Activated CD8-positive, alpha-beta memory T cell treated with anti-CD3 and anti-CD28 coated beads, Interleukin-2, amount 50 U/mL, for 4 hours (primary cell): ENCODE measurements at regions not wholly inside any gene's neighbourhood (a gene's known extent, or its start where the extent isn't known, plus 50 kb on each side); places are given as distances from the start of the nearest gene placed in this dataset.

Experiments used
- DNase-seq: peaks from one replicate; pipeline ENCODE4 v3.0.0-alpha.2; 2020

DNA sequence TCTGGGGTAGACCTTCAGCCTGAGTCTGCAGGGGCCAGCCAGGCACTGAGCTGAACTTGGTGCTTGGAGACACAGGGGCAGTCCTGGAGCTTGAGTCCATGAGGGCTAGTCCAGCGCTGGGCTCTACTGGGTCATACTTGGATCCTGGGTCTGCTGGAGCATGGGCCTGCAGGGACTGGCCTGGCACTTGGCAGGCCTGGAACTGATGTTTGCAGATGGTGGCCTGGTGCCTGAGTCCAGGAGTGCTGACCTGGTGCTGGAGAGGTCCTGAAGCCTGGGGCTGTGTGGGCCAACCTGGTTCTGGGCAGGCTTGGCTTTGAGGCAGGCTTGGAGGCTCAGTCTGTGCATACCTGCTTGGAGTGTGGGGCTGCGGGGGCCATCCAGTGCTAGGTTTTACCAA is 143.4 kb upstream of the DSCAM start:
- no peak for DNase-seq

DNA sequence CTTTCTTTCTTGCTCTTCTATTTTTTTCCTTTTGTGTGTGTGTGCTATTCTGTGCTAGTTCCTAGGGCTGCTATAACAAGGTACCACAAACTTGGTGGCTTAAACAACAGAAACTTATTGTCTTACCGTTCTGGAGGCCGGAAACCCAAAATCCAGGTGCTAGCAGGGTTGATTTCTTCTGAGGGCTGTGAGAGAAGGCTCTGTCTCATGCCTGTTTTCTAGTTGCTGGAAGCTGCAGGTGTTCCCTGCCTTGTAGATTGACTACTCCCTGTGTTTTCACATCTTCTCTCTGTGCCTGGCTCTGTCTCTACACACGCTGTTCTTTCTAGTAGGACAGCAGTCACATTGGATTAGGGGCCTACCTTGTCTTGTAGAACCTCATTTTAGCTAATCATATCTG is 150.9 kb upstream of the DSCAM start:
- DNase-seq: no peak

DNA sequence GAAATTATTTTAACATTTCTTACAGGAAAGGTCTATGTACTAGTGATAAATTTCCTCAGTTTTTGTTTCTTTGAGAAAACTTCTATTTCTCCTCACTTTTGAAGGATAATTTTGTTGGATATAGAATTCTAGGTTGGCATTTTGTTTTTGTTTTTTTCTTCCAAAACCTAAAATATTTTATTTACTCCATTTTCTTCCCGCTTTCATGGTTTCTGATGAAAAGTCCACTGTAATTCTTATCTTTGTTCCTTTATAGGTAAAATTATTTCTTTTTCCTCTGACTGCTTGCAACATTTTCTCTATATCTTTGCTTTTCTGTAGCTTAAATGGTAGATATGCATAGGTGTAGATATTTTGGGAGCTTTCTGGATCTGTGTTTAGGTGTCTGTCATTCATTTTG is 153.9 kb upstream of the DSCAM start:
- no peak for DNase-seq

DNA sequence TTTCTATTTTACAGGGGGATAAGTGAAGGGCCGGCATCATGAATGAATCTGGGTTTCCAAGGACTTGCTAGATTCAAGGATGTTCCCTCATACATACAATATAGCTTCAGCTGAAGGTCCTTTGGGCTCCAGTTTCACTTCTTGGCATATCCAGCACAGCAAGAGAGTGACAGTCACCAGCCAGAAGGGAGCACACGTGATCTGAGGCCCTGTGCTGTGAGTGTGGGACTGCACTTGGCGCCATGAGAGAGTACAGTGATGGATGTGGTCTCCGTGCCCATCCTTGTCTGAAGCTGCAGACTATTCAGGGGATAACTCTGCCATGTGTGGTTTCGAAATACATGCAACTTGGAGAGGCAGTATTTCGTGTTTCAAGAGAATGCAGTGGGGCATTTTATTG is 159.7 kb upstream of the DSCAM start:
- no peak for DNase-seq

DNA sequence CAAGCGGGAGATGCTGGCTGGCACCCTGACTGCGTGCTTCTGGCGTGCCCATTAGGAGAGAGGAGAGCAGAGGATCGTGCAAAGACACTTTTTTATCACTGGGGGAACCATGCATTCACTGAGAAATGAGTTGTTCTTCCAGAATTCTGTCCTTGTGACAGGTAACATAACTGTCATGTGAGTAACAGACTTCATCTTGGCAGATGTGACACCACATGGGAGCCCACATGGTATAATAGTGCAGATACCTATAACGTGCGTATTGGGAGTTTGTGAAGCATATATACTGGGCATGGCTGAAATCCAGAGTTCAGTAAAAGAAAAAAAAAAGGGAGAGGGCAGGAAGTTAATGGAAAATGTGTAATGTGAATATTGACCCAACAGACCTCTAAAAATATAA is 159.6 kb upstream of the BACE2 start:
- no peak for DNase-seq

DNA sequence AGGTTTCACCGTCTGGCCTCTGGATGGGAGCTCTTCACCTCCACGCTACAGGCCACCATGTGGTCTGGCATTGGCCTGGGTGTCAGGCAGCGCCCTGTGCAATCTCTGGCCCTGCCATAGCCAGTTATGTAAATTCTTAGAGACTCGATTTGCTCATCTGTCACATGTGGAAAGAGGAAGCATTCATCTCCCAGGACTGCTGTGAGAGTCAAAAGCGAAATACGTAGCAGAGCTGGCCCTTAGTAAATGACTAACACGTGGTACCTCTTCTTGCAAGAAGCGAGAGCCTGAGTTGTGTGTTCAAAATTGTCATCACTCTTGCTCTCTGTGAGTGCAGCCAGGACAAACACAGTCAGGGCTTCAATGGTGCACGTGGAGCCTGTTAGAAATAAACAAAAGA is 159.0 kb upstream of the BACE2 start:
- no peak for DNase-seq

DNA sequence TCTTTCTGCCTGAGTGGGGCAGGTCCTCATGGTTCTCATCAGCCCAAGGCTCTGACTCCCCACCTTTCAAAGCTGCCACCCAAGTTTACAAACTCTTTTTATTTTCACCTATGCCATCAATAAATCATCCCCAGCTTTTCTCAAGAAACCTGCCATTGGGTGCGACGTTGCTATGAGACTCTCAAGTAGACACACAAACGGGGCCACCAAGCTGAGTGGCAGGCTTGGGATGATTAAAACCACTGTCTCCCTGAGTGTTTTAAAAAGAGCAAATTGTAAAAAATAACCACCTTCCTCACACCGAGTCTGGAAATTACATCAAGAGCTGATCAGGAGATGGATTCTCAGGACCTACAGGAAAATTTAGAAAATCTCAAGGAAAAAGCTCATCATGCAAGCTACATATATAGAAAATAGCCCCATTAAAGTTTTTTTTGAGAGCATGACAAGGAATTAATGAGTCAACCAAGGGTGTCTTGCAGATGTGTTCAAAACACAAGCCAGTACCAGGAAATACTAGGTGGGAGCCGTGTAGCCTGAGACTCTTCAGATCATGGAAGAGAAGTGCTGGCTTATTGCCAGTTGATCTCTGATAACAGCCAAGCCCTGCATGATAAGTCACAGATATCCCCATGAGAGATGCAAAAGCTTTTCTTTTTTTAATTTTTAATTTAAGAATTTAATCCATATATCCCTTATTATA is 158.4 kb upstream of the BACE2 start:
- no peak for DNase-seq

DNA sequence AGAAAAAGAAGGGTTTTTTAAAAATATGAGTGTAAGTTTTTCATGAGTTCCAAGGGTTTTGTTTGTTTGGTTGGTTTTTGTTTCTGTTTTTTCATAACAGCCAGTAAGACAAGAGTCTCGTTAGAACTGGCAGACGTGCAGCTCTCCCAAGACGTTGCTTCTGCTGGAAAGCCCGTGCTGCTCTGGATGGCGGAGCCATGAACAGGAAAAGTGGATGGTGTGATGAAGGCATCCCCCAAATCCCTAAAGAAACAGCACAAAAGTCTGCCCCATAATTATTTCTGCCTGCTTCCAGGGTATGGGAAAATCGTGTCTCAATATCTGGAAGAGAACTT is 157.9 kb upstream of the BACE2 start:
- DNase-seq: no peak

DNA sequence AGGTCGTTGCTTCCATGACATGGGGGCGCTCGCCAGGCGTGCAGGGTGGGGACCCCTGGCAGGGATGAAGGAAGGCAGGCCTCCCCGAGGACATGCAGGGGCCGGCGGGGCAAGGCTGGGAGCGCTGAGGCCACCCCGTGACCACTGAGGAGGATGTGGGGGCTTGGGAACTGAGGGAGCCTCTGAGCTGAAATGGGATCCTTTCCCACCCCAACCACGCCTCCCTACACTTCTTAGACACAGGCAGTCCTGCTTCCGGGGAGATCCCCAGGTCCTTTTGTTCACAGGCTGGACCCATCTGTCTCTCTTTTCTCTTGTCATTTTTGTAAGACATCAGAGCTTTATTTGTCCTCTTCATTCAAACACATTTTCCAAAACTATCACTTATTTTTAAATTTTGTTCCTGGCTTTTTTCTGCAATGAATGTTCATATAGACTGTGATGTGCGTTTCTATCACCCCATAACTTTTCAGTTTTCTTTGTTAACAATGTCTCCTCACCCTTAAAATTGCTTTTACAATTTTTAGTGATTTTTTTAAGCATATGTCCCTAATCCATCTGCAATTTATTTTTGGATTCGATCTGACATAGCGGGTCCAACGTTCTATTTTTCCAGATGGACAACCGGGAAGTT is 156.7 kb upstream of the BACE2 start:
- DNase-seq: no peak

DNA sequence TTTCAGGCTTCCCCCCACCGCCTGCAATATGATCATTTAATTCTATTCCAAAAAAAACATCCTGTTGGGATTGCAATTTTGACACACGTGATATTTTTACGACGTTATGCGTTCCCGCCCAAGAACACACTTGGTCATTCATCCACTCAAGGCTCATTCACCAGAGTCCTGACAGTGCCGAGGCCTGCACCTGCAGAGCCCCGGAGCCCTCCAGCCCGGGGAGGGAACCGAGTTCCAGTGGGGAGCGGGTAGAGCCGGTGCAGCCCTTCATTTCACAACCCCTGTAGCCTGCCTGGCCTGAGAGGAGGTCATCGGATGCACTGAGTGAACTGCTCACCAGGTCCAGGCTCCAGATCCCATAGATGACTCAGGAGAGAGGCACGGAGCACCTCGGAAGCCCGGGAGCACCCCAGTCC is 156.0 kb upstream of the BACE2 start:
- DNase-seq: no peak

DNA sequence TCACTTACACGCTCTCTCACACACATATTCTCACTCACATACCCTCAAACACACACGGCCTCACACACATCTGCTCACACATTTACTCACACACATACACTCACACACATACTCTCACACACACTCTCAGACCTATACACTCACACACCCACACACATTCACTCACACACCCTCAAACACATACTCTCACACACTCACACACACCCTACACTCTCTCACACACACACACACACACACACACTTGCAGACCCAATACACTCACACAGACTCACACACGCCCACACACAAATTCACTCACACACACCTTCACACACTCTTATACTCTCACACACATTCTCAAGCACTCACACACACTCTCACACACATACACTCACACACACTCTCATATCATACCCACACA is 155.5 kb upstream of the BACE2 start:
- no peak for DNase-seq

DNA sequence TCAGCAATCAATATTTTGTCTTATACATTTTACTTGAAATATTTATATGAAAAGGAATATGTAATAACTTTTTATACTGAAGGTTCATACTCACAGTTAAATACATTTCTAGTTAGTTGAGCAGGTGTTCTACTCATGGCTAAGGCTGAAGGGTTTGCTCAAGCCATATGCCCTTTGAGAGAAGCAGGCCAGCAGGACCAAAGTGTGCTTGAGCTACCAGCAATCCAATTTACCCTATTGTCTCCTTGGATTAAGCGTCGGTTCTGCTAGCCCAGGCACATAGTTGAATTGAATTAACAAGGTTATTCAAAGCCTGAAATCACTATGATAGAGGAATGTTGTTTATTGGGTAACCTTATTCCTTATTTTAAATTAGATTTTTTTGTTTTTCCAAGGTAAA is 151.5 kb upstream of the BACE2 start:
- DNase-seq: no peak

DNA sequence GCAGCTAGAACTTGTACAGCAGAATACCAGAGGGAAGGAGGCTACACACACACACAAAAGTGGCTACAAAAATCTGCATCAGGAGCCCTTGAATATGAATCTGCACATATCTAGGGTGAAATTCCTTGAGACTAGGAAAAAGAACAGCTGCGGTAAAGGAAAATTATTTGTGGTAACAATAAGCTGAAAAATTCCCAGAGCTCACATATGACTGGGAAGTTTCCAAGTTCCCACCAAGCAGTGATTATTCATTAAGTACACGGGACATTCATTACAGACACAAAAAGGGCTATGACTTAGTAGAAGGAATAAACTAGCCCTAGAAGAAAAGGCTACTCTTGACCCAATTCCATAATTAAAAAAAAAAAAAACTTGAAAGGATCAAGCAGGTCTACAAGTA is 149.5 kb upstream of the BACE2 start:
- DNase-seq: no peak

DNA sequence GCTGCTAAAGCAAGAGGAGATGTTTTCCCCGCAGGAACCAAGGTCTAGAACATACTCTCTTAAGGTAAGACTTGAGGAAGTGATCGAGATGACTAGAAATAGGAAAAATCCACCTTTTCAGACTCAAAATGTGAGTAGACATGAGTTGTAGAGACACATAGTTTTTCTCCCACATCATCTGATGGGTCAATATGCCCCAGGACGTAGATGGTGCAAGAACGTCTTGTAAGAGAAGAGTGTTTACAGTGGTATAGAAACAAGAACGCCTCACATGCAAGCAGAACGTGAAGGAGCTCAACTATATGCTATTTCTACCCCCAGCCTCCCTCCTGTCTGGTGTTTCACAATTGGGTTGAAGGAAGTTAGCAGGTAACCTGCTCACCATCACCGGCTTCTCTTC is 144.0 kb upstream of the BACE2 start:
- DNase-seq: no peak

DNA sequence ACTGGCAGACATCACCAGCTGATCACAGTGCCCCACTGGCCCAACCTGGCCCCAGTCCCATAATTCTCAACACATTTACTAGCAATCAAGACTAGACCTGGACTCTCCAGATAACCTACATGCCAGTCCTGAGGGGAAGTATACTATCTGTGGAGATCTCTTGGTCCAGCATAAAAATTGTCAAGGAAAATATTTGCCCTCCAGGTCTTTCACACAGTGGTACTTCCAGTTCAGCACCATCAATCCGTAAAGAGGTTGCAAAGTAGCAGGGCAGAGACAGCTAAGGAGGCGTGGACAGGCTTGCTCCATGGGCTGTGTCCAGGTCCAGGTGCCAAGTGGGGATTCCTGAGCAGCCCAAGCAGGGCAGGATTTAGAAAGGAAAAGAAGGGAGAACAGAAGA is 143.6 kb upstream of the BACE2 start:
- no peak for DNase-seq

DNA sequence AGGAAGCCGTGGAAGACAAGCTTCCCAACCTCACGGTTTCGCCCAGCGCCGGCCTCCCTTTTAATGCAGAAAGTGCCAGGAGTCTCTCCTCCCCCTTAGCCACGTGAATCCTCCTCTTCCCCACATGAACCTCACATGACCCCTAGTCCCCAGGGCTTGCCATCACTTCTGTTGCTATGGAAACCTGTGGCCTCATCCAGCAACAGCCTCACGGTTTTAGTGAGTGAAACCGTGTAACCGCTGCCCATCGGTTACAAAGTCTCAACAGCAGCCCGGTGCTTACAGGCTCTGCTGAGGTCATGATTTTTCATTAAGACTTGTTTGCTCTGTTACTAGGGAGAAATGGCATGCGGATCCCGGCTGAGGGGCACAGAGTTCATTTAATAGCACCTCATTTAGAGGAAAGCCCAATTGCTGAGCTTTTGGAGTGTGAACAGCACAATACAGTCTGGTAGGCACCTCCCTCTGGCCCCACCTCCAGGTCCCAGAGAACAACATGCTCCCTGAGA is 143.2 kb upstream of the BACE2 start:
- no peak for DNase-seq

DNA sequence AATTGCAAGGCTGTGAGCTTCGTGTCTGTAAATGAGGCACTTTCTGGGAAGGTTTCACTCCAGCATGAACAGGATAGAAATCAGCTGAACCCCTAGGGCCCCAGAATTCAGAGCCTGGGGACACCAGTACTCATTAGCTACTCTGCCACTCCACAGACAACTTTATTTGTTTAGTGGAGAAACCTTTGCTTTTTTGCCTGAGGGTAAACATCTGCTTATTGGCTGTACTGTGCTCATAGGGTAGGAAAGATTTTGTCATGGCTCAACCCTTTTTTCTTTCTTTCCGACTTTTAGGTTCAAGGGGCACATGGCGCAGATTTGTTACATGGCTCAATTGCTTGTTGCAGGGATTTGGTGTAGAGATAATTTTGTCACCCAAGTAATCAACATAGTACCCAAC is 138.4 kb upstream of the BACE2 start:
- DNase-seq: no peak

DNA sequence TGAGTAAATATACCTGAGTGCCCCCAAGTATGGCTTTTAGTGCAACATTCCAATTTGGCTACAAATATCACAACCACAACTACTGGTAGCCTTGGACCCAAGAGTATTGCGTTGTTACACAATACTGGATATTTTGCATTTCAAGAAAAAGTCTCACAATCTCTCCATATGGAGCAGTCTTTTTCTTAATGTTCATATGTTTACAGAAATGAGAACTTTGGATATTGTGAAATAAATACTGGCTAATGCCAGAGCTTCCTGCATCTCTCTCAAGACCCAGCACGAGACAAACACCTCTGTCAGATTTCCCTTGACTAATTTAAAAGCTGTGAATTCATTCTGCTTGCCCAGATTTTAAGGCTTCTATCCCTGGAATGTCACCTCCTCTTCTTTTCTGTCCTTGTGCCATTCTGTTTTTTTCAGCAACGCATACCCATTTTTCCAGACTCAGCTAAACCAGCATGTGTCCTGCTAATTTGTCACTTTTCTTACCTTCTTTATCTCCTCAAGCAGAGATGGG is 136.2 kb upstream of the BACE2 start:
- no peak for DNase-seq

DNA sequence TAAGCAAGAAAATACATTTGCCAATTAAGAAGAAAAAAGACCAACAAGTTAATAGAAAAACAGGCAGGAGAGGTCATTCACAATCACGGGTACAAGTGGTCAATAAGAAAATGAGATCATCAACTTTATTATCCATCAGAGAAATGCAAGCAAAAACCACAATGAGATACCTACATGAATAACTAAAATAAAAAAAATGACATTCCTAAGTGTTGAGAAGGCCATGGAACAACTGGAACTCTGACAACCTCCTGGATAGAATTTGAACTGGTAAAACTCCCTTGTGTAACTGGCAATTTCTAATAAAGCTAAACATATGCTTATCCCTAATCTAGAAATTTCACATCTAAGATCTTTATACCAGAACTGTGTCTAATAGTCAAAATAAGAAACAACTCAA is 135.4 kb upstream of the BACE2 start:
- DNase-seq: no peak

DNA sequence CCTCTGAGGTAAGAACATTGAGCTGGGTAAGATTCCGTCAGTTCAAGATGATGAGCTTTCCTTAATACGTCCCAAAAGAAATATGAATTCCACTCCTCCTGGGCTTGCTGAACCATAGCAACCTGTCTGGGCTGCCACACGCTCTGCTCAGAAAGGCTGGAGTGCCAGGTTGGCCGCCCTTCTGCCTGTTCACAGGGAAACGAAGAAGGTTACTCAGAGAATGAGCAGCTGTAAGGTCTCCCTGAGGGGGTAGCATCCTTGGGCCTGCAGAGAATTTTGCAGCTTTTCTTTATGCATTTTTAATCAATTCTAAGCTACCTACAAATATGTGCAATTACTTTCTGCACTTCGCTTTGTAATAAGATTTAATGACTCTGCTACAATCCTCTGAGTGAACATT is 130.7 kb upstream of the BACE2 start:
- no peak for DNase-seq

DNA sequence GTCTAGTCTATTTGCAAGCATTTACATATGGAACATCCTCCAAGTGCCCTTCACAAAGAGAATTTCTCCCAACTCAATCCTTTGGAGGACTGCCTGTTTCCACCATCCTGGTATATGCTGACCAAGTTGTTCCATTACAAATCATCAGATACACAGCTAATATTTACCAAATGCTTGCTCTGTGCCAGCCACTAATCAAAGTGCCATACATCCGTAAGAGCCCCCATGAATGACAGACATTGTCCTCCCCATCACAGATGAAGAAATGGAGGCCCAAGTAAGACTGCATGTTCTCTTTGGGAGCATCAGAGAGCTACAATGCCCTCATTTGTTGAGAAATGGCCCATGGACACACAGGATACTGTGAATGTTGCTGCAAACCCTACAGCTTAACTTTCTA is 130.0 kb upstream of the BACE2 start:
- no peak for DNase-seq

DNA sequence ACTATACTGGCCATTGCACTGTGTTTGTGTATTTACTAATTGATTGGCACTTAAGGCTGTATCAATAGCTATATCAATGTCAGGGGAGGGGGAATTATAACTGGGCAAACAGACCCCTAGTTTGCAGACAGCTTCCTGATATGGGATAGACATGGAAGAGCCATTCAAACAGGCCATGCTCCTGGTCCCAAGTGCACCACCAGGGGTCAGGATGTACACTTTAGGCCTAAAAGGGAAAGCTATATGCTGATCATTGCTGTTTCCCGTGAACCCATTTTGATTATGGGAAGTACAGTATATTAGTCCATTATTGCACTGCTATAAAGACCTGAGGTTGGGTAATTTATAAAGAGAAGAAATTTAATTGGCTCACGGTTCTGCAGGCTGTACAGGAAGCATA is 124.9 kb upstream of the BACE2 start:
- DNase-seq: no peak

DNA sequence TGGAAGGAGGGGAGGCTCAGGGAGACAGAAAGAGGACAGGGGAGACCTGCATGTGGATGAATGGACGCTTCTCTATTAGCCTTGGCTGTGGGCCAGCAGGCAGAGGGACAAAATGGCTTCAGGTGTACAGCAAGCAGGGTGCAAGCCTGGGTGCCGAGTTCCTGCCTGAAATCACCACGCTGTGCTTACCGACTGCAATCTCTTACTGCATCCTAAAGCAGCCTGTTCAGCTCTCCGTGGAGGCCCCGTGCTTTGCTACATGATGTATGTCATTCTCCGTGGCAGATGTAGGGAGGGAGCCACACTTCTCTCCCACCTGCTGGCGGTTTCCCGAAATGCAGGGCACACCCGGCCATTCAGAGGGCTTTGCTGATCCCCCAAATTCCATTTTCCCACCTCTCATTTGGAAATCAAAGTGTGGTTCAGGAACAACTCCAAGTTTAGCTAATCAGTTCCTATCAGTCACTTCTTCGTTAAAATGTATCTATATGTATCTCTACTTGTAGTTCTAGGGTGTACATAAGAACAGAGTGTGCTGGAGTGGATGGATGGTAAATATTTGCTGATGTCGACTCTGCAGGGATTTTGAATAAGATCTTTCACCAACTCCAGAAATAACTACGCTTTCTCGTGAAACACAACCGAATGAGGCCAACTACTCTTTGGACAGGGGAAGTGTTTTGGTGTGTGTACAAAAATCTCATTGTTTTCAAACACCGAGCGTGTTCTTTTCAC is 122.3 kb upstream of the BACE2 start:
- DNase-seq: no peak

DNA sequence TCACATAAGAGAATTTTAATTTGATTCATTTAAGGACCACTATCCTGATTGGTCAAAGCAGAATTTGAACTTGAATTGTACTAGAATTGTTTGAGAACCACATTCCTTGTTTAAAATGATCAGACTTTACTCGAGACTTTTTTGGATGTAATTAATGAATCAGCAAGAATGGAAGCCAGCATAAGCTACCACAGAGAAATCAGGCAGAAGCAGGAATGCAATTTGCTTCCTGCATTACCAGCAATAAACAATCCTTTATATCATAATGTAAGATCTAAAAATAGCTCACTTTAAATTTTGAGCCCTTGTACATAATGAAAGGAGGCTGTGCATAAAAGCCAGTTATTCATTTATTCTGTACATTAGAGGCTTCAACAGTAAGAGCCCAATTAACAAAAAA is 119.8 kb upstream of the BACE2 start:
- no peak for DNase-seq
